C1 segment of cervical spinal cord (tissue), 14 donors: ENCODE measurements at regions not wholly inside any gene's neighbourhood (a gene's known extent, or its start where the extent isn't known, plus 50 kb on each side); places are given as distances from the start of the nearest gene placed in this dataset.
"Not testable (repeated sequence)": the region's sequence is repeated elsewhere in the genome, so short reads cannot be mapped to it uniquely, and the experiment has no call there.

ENCODE experiments used
- DNase-seq, 14 donors: peaks; one replicate each; lab custom pipeline; 2025; lab: John Stamatoyannopoulos, UW

DNA sequence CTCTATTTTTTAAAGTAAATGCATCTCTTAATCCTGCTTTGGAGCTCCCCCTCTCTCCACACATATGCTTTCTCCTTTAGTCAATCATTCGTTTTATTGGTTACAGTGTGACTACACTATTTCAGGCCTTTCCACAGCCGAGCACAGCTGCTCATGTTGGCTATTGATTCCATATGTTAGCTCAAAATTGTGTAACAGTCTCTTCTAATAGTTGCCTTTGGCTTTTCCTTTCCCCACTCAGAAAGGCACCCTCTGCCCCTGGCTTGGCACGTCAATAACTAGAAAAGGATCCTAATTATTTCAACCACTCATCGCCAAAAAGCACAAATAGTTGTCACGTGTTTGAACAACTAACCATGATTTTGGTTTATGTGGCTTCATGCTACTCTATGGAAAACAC lies 410.3 kb upstream of the SLC35B3 start:
- DNase-seq, result no peak

DNA sequence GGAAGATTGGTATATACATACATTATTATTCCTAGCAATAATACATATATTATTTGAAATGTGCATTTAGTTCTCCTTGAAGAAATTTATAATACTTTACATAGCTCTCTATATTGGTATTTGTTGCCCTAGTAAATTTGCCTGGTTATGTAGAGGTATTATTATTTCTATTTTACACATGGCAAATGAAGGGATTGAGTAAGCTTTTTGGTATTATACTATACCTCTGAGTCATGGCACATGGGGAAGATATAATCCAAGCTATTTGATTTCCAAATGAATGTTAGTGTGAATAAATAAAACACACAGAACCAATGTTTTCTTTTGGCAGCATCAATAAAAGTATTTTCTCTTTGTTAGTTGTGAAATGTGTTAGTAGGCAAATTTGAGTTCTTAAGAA lies 409.6 kb upstream of the SLC35B3 start:
- DNase-seq, result no peak

GRCh38 chr6:8839626-8840025 lies 404.3 kb upstream of the SLC35B3 start:
- no peak for DNase-seq

DNA sequence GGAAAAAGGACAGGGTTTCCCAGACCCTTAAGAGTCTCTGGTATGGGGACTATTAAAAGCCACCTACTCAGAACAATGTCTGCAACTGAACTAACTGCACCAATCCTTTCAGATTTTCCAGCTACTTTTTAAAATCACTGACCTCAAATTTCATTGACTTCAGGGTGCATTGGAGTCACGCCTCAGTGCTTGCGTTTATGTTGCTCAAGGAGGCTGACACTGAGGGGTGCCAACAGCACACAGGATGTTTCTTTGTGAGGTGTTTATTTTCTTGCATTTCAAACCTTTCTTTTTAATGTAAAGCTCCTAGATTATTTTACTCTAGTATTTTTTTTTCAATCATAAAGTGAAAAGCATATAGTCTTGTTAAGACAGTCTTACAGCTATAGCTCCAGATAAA lies 402.0 kb upstream of the SLC35B3 start:
- no peak for DNase-seq

GRCh38 chr6:8832695-8833094 lies 397.4 kb upstream of the SLC35B3 start:
- not testable (repeated sequence) for DNase-seq

GRCh38 chr6:8831366-8832152 lies 396.2 kb upstream of the SLC35B3 start:
- DNase-seq, result no peak

- DNase-seq, result no peak
These were observed 395.4 kb upstream of the SLC35B3 start for GRCh38 chr6:8830794-8831193.

DNA sequence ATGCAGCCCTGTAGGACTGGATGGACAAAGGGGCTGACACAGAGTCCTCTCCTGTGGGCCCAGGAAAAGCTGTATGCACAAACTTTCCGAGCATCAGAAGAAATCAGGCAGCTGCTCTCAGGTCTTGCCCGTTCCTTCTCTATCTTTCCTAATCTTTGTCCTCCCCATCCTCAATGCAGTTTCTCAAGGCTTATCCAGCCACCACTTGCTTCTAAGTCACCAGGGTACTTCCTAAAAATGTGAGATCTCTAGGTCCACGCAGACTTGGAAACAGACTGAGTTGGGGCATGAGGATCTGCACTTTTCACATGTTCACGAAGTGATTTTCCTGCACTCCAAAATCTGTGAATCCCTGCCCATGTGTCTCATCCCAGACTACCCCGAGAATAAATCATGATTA lies 394.5 kb upstream of the SLC35B3 start:
- DNase-seq, result no peak

GRCh38 chr6:8829296-8829695 lies 394.0 kb upstream of the SLC35B3 start:
- no peak for DNase-seq

GRCh38 chr6:8828376-8828775 lies 393.0 kb upstream of the SLC35B3 start:
- no peak for DNase-seq

GRCh38 chr6:8825726-8826125 lies 390.4 kb upstream of the SLC35B3 start:
- DNase-seq, result no peak

DNA sequence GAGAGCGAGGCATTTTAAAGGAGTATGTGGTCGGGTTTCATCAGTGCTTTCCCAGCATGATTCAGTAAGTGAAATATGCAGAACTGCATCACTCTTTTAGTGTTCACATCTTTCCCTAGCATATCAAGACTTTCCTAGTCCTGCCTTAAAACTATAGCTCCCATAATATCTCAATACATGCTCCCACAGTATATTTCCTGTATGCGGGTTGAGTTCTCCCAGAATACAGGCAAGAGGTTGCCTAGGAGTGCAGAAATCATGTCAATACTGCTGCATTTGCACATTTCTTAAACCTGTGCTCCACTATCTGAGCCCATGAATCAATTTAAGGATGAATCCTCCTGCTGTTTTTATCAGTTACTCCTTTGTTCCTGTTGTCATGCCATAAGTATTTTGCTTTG lies 386.6 kb upstream of the SLC35B3 start:
- no peak for DNase-seq

- DNase-seq, result no peak
These were observed 385.0 kb upstream of the SLC35B3 start for GRCh38 chr6:8820313-8820712.

DNA sequence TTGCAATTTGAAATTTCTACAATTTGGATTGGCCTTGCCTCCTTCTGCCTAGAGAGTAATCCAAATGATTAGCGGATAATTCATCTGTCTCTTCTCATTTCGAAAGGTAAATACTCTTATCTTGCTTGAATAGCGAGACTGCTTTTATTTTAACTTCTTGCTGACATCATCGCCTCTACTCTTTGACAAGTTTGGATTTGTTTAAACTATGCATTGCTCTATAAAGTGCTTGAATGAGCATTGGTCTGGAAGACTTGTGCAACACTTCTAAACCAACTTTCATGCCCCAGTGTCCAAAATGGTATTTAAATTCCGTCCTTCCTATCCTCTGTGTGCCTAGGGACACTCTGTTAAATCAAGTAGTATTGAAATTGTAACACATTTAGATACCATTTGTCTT lies 384.1 kb upstream of the SLC35B3 start:
- no peak for DNase-seq

DNA sequence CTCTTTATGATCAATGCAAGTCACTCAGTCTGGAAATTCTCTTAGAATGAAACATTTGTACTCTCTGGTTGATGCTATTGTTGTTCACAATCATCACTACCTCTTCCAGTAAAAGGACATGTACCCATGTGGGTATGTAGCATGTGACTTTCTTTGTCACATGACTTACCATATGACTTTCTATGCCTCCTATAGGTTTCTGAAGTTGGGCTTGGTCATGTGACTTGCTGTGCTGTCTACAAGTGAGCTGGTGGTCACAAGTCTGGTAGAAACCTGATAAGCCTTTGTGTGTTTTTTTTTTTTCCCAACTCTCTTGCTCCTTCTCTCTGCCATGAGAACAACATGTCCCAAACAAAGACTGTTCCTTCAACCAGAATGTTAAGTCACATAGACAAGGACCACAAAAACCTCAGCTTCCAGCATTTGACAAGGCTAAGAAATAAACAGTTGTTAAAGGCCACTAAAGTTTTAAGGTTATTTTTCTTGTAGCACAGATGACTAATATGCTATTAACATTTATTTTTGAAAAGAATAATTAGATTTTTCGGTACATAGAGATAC lies 379.2 kb upstream of the SLC35B3 start:
- no peak for DNase-seq

- no peak for DNase-seq
These were observed 375.0 kb upstream of the SLC35B3 start for GRCh38 chr6:8810325-8810724.

- no peak for DNase-seq
These were observed 374.3 kb upstream of the SLC35B3 start for GRCh38 chr6:8809662-8810061.

DNA sequence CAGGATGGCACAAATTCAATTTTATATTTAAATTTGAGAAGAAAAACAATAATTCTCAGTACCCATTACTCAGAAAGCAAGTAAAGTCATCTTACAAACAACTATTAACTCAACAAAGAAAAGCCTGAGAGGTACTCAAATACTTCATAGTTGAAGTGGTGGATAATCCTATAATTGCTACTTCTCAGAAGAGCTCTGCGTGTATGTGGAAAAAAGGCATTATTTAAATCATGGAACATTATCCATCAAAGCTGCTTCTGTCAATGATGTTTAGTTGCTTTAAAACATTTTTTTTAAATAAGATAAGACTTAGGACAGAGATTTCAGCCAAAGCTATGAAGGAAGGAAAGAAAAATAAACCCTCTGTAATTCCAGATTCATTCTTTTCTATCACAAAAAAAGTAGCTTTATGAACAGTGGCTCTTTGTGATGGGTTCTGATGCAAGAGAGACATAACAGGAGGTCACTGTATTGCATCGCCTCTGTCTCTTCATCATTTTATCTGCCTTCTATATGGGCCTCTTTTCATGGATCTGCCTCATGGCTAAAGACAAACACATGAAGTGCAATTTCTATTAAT lies 367.9 kb upstream of the SLC35B3 start:
- no peak for DNase-seq

DNA sequence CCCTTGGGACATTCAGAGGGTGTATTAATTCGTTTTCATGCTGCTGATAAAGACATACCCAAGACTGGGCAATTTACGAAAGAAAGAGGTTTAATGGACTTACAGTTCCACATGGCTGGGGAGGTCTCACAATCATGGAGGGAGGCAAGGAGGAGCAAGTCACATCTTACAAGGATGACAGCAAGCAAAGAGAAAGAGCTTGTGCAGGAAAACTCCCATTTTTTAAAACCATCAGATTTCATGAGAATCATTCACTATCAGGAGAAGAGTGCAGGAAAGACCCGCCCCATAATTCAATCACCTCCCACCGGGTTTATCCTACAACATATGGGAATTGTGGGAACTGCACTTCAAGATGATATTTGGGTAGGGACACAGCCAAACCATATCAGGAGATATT lies 367.1 kb upstream of the SLC35B3 start:
- DNase-seq, result not testable (repeated sequence)

DNA sequence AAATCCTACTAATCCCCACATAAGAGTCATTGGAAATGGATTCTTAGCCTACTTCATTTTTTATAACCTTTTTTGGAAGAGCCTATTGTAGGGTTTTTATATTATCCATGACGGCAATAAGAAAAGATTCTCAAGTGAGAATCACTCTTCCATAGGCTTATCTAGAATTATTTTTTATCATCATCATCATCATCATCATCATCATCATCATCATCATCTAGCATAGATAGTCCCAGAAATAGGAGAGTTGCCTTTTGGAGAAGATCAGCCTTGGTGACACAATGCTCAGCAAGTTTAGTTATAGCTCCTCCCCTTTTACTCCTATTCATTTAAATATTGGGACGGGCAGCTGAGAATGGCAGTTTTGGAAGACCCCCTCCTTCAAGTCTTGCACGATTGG lies 359.1 kb upstream of the SLC35B3 start:
- no peak for DNase-seq

DNA sequence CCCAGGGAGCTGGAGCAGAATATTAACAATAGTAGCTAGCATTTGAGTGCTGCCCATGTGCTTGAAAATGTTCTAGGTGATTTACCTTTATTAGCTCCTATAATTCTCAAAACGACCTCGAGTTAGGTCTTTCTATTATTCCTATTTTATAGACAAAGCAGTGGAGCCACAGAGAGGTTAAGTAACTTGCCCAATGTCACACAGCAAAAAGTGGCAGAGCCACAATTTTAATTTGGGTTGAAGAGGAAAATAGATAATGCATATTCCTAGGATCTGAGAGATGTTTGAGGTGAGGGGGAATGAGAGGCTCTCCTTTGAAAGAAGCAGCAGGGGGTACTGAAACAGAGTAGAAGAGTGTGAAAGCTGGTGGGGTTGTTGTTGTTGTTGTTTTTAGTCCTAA lies 354.5 kb upstream of the SLC35B3 start:
- no peak for DNase-seq

- no peak for DNase-seq
These were observed 349.9 kb upstream of the SLC35B3 start for GRCh38 chr6:8785223-8785622.

- no peak for DNase-seq
These were observed 347.8 kb upstream of the SLC35B3 start for GRCh38 chr6:8783191-8783590.
